ENCODE measurements at regions not wholly inside any gene's neighbourhood (a gene's known extent, or its start where the extent isn't known, plus 50 kb on each side); places are given as distances from the start of the nearest gene placed in this dataset.

GRCh38 chr6:88370127-88370710 lies 204.1 kb upstream of the CNR1 start:
- DNase-seq, result no peak
- H3K9me3 ChIP-seq (ENCODE audit: control insufficient read depth, low read depth, low read length), result no peaks in the 10 kb centered on the region
- 100% methylated on average over 2 of the region's 4 CpGs for WGBS (ENCODE audit: insufficient coverage, low lambda C conversion rate)

GRCh38 chr6:88369262-88369661 lies 203.1 kb upstream of the CNR1 start:
- WGBS (ENCODE audit: insufficient coverage, low lambda C conversion rate), result no CpG with 5 or more reads among the region's 3 CpGs
- H3K36me3 ChIP-seq (ENCODE audit: control insufficient read depth, insufficient read depth, low read length), result no peaks in the 10 kb centered on the region
- H3K27me3 ChIP-seq (ENCODE audit: control insufficient read depth, insufficient read depth, low read length), result no peaks in the 10 kb centered on the region
- no peak overlapping the region for H3K4me3 ChIP-seq (ENCODE audit: low read length)
- no peaks in the 10 kb centered on the region for H3K9me3 ChIP-seq (ENCODE audit: control insufficient read depth, low read depth, low read length)
- H3K4me1 ChIP-seq (ENCODE audit: control insufficient read depth, insufficient read depth, low read length), result no peaks in the 10 kb centered on the region
- H3K27ac ChIP-seq (ENCODE audit: low read length), result no peak overlapping the region
- no peak for DNase-seq

More at GRCh38 chr6:88370127-88370710, 204.1 kb upstream of the CNR1 start:
- H3K36me3 ChIP-seq (ENCODE audit: control insufficient read depth, insufficient read depth, low read length), result no peaks in the 10 kb centered on the region
- H3K27me3 ChIP-seq (ENCODE audit: control insufficient read depth, insufficient read depth, low read length), result no peaks in the 10 kb centered on the region
- no peak overlapping the region for H3K4me3 ChIP-seq (ENCODE audit: low read length)
- H3K4me1 ChIP-seq (ENCODE audit: control insufficient read depth, insufficient read depth, low read length), result no peaks in the 10 kb centered on the region
- H3K27ac ChIP-seq (ENCODE audit: low read length), result no peak overlapping the region

- H3K9me3 ChIP-seq (ENCODE audit: control insufficient read depth, low read depth, low read length), result no peaks in the 10 kb centered on the region
- no peak overlapping the region for H3K4me3 ChIP-seq (ENCODE audit: low read length)
- H3K4me1 ChIP-seq (ENCODE audit: control insufficient read depth, insufficient read depth, low read length), result no peaks in the 10 kb centered on the region
- H3K36me3 ChIP-seq (ENCODE audit: control insufficient read depth, insufficient read depth, low read length), result no peaks in the 10 kb centered on the region
- H3K27me3 ChIP-seq (ENCODE audit: control insufficient read depth, insufficient read depth, low read length), result no peaks in the 10 kb centered on the region
- H3K27ac ChIP-seq (ENCODE audit: low read length), result no peak overlapping the region
- DNase-seq, result no peak
- WGBS (ENCODE audit: insufficient coverage, low lambda C conversion rate), result 80% methylated on average over 2 of the region's 2 CpGs
Observed at GRCh38 chr6:88368071-88368787, 202.1 kb upstream of the CNR1 start.

GRCh38 chr6:88367248-88367647 lies 201.1 kb upstream of the CNR1 start:
- Histone ChIP-seq H3K27ac (ENCODE audit: low read length) (no peak overlapping the region), H3K27me3 (ENCODE audit: control insufficient read depth, insufficient read depth, low read length) (no peaks in the 10 kb centered on the region), H3K4me1 (ENCODE audit: control insufficient read depth, insufficient read depth, low read length) (no peaks in the 10 kb centered on the region), H3K9me3 (ENCODE audit: control insufficient read depth, low read depth, low read length) (no peaks in the 10 kb centered on the region), H3K4me3 (ENCODE audit: low read length) (no peak overlapping the region), H3K36me3 (ENCODE audit: control insufficient read depth, insufficient read depth, low read length) (no peaks in the 10 kb centered on the region)
- no CpG with 5 or more reads among the region's 1 CpG for WGBS (ENCODE audit: insufficient coverage, low lambda C conversion rate)
- DNase-seq, result no peak

- H3K9me3 ChIP-seq (ENCODE audit: control insufficient read depth, low read depth, low read length), result no peaks in the 10 kb centered on the region
- H3K27ac ChIP-seq (ENCODE audit: low read length), result no peak overlapping the region
- no peaks in the 10 kb centered on the region for H3K27me3 ChIP-seq (ENCODE audit: control insufficient read depth, insufficient read depth, low read length)
- DNase-seq, result no peak
- no CpG with 5 or more reads among the region's 2 CpGs for WGBS (ENCODE audit: insufficient coverage, low lambda C conversion rate)
- H3K36me3 ChIP-seq (ENCODE audit: control insufficient read depth, insufficient read depth, low read length), result no peaks in the 10 kb centered on the region
- no peaks in the 10 kb centered on the region for H3K4me1 ChIP-seq (ENCODE audit: control insufficient read depth, insufficient read depth, low read length)
- no peak overlapping the region for H3K4me3 ChIP-seq (ENCODE audit: low read length)
Observed at GRCh38 chr6:88366672-88367071, 200.5 kb upstream of the CNR1 start.

- DNase-seq, result no peak
- 100% methylated on average over 1 of the region's 2 CpGs for WGBS (ENCODE audit: insufficient coverage, low lambda C conversion rate)
- Histone ChIP-seq H3K4me1 (ENCODE audit: control insufficient read depth, insufficient read depth, low read length) (no peaks in the 10 kb centered on the region), H3K36me3 (ENCODE audit: control insufficient read depth, insufficient read depth, low read length) (no peaks in the 10 kb centered on the region), H3K9me3 (ENCODE audit: control insufficient read depth, low read depth, low read length) (no peaks in the 10 kb centered on the region), H3K4me3 (ENCODE audit: low read length) (no peak overlapping the region), H3K27me3 (ENCODE audit: control insufficient read depth, insufficient read depth, low read length) (no peaks in the 10 kb centered on the region), H3K27ac (ENCODE audit: low read length) (no peak overlapping the region)
Observed at GRCh38 chr6:88365656-88366055, 199.5 kb upstream of the CNR1 start.

- no peaks in the 10 kb centered on the region for H3K36me3 ChIP-seq (ENCODE audit: control insufficient read depth, insufficient read depth, low read length)
- no peaks in the 10 kb centered on the region for H3K9me3 ChIP-seq (ENCODE audit: control insufficient read depth, low read depth, low read length)
- H3K27me3 ChIP-seq (ENCODE audit: control insufficient read depth, insufficient read depth, low read length), result no peaks in the 10 kb centered on the region
- H3K4me1 ChIP-seq (ENCODE audit: control insufficient read depth, insufficient read depth, low read length), result no peaks in the 10 kb centered on the region
- no peak for DNase-seq
- H3K27ac ChIP-seq (ENCODE audit: low read length), result no peak overlapping the region
- no CpG with 5 or more reads among the region's 2 CpGs for WGBS (ENCODE audit: insufficient coverage, low lambda C conversion rate)
- H3K4me3 ChIP-seq (ENCODE audit: low read length), result no peak overlapping the region
Observed at GRCh38 chr6:88365230-88365629, 199.1 kb upstream of the CNR1 start.

- Histone ChIP-seq H3K36me3 (ENCODE audit: control insufficient read depth, insufficient read depth, low read length) (no peaks in the 10 kb centered on the region), H3K4me3 (ENCODE audit: low read length) (no peak overlapping the region)
- 100% methylated on average over 2 of the region's 4 CpGs for WGBS (ENCODE audit: insufficient coverage, low lambda C conversion rate)
Observed at GRCh38 chr6:88361754-88362153, 195.6 kb upstream of the CNR1 start.

GRCh38 chr6:88361298-88361697 lies 195.2 kb upstream of the CNR1 start:
- no CpG with 5 or more reads among the region's 3 CpGs for WGBS (ENCODE audit: insufficient coverage, low lambda C conversion rate)
- DNase-seq, result no peak
- H3K4me3 ChIP-seq (ENCODE audit: low read length), result no peak overlapping the region
- no peaks in the 10 kb centered on the region for H3K27me3 ChIP-seq (ENCODE audit: control insufficient read depth, insufficient read depth, low read length)
- no peaks in the 10 kb centered on the region for H3K36me3 ChIP-seq (ENCODE audit: control insufficient read depth, insufficient read depth, low read length)
- H3K9me3 ChIP-seq (ENCODE audit: control insufficient read depth, low read depth, low read length), result no peaks in the 10 kb centered on the region
- no peaks in the 10 kb centered on the region for H3K4me1 ChIP-seq (ENCODE audit: control insufficient read depth, insufficient read depth, low read length)
- H3K27ac ChIP-seq (ENCODE audit: low read length), result no peak overlapping the region

More at GRCh38 chr6:88361754-88362153, 195.6 kb upstream of the CNR1 start:
- H3K27ac ChIP-seq (ENCODE audit: low read length), result no peak overlapping the region
- no peak for DNase-seq
- H3K27me3 ChIP-seq (ENCODE audit: control insufficient read depth, insufficient read depth, low read length), result no peaks in the 10 kb centered on the region
- H3K9me3 ChIP-seq (ENCODE audit: control insufficient read depth, low read depth, low read length), result no peaks in the 10 kb centered on the region
- no peaks in the 10 kb centered on the region for H3K4me1 ChIP-seq (ENCODE audit: control insufficient read depth, insufficient read depth, low read length)

GRCh38 chr6:88360203-88360797 lies 194.2 kb upstream of the CNR1 start:
- WGBS (ENCODE audit: insufficient coverage, low lambda C conversion rate), result no CpG with 5 or more reads among the region's 1 CpG
- Histone ChIP-seq H3K27me3 (ENCODE audit: control insufficient read depth, insufficient read depth, low read length) (no peaks in the 10 kb centered on the region), H3K36me3 (ENCODE audit: control insufficient read depth, insufficient read depth, low read length) (no peaks in the 10 kb centered on the region), H3K4me3 (ENCODE audit: low read length) (no peak overlapping the region), H3K4me1 (ENCODE audit: control insufficient read depth, insufficient read depth, low read length) (no peaks in the 10 kb centered on the region), H3K27ac (ENCODE audit: low read length) (no peak overlapping the region), H3K9me3 (ENCODE audit: control insufficient read depth, low read depth, low read length) (no peaks in the 10 kb centered on the region)
- DNase-seq, result no peak

Measured in large intestine (tissue), 3 donors.